ENCODE measurements at regions not wholly inside any gene's neighbourhood (a gene's known extent, or its start where the extent isn't known, plus 50 kb on each side); places are given as distances from the start of the nearest gene placed in this dataset.
A peak's percentile ranks its signal among the peaks of the same experiment; 100 is the strongest.

DNA sequence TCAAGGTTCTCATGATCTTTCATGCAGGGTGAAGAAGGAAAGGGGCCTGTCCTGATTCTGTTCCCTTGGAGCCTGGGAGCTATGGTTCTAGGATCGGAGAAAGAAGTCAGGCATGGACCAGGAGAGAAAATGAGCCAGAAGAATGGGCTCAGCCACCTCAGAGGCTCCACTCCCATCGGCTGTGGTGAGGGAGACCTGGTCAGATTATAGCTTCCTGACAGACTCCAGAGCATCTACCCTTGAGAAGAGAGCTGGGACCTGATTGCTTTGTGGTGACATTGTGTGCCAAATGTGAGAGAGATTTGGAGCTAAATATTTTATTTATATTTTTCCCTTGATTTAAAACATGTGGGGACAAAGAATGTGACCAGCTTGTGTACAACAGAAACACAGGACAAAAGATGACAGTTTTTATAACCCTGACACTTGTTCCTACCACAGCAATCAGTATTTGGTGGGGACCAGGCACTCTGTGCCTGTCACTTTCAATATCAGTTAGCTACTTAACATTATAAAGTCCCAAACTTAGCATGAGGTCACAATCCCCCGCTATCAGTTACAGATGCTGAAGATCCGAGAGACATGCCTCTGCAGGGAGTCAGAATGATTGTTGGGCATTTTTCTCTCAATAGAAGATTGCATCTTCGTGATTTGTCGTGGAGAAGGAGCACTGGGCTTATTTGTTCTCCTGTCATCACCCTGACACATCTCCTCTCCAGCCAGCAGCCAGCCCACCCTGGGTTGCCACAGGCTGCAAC is 228.3 kb upstream of the ADAMTS16 start:
- H3K9me3 ChIP-seq (ENCODE audit: control insufficient read depth, low read length), result no peaks in the 10 kb centered on the region
- no peaks in the 10 kb centered on the region for H3K27me3 ChIP-seq (ENCODE audit: control insufficient read depth in 1 of 2, insufficient read depth in 2 of 2, low read length in 1 of 2)
- ATAC-seq (ENCODE audit: low FRiP score) (peak; percentile 51), DNase-seq (no peak)
- intact Hi-C loops (cut with DNase I), result no loop called here
- WGBS, 2 donors, result 57 to 79% methylated on average over 6 of the region's 6 CpGs
- H3K4me3 ChIP-seq (ENCODE audit: low read length in 2 of 2), result no peak overlapping the region
- H3K36me3 ChIP-seq (ENCODE audit: control insufficient read depth in 1 of 2, insufficient read depth in 2 of 2, low read length in 1 of 2), result no peaks in the 10 kb centered on the region
- no peaks in the 10 kb centered on the region for H3K4me1 ChIP-seq (ENCODE audit: control insufficient read depth in 1 of 2, insufficient read depth in 2 of 2, low read length in 2 of 2)
- no peak overlapping the region for H3K27ac ChIP-seq (ENCODE audit: low read depth in 1 of 2, low read length in 2 of 2)

- intact Hi-C loops (cut with DNase I), result no loop called here
- DNase-seq (no peak), ATAC-seq (ENCODE audit: low FRiP score) (no peak)
- 59 to 70% methylated on average over 5 of the region's 5 CpGs for WGBS, 2 donors
- H3K9me3 ChIP-seq (ENCODE audit: control insufficient read depth, low read length), result no peaks in the 10 kb centered on the region
- H3K27me3 ChIP-seq (ENCODE audit: control insufficient read depth in 1 of 2, insufficient read depth in 2 of 2, low read length in 1 of 2), result no peaks in the 10 kb centered on the region
- H3K36me3 ChIP-seq (ENCODE audit: control insufficient read depth in 1 of 2, insufficient read depth in 2 of 2, low read length in 1 of 2), result no peaks in the 10 kb centered on the region
- H3K27ac ChIP-seq (ENCODE audit: low read depth in 1 of 2, low read length in 2 of 2), result no peak overlapping the region
- H3K4me1 ChIP-seq (ENCODE audit: control insufficient read depth in 1 of 2, insufficient read depth in 2 of 2, low read length in 2 of 2), result no peaks in the 10 kb centered on the region
- H3K4me3 ChIP-seq (ENCODE audit: low read length in 2 of 2), result no peak overlapping the region
These were observed 218.2 kb upstream of the ADAMTS16 start for GRCh38 chr5:4921929-4922328.

DNA sequence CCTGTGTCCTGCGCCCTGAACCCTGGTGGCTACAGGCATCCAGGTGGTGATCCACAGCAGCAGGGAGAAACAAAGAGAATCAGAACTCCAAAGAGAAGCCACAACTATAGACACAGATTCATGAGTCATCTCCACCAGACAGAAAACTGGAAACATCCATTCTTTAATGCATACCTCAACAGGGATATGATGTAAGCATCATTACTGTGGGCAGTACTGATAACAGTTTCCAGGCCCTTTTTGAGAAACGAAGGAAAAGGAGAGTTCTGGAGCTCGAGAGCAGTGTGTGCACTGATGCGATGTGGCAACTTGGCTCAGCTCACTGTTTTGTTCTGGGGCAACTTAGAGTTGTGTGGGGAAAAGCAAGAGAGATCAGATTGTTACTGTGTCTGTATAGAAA is 215.6 kb upstream of the ADAMTS16 start:
- no peaks in the 10 kb centered on the region for H3K4me1 ChIP-seq (ENCODE audit: control insufficient read depth in 1 of 2, insufficient read depth in 2 of 2, low read length in 2 of 2)
- H3K4me3 ChIP-seq (ENCODE audit: low read length in 2 of 2), result no peak overlapping the region
- H3K27ac ChIP-seq (ENCODE audit: low read depth in 1 of 2, low read length in 2 of 2), result no peak overlapping the region
- no peaks in the 10 kb centered on the region for H3K36me3 ChIP-seq (ENCODE audit: control insufficient read depth in 1 of 2, insufficient read depth in 2 of 2, low read length in 1 of 2)
- H3K27me3 ChIP-seq (ENCODE audit: control insufficient read depth in 1 of 2, insufficient read depth in 2 of 2, low read length in 1 of 2), result no peaks in the 10 kb centered on the region
- intact Hi-C loops (cut with DNase I), result no loop called here
- WGBS, 2 donors, result 70 to 77% methylated on average over 4 of the region's 4 CpGs
- peaks cover 1% of the 10 kb centered on the region for H3K9me3 ChIP-seq (ENCODE audit: control insufficient read depth, low read length)
- ATAC-seq (ENCODE audit: low FRiP score), result no peak
- DNase-seq, result no peak

DNA sequence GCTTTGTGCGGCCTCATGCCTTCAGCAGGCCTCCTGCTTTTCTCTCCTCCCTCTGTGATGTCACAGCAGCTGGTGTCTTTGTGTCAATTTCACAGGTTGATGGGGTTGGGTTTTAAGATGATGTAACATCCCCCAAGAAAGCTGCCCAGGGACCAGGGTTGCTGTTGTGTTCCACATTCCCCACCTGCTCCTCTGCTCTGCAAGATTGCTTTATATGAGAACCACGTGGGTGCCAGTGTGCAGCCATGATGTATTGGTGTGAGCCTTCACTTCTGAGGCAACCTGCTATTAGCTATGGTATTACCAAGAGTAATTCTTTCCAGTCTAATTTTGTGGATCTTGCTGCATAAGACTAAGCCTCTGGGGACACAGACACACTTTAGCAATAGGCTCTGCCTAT is 213.0 kb upstream of the ADAMTS16 start:
- ATAC-seq (ENCODE audit: low FRiP score) (no peak), DNase-seq (no peak)
- Histone ChIP-seq H3K4me3 (ENCODE audit: low read length in 2 of 2) (no peak overlapping the region), H3K9me3 (ENCODE audit: control insufficient read depth, low read length) (peaks cover 1% of the 10 kb centered on the region), H3K36me3 (ENCODE audit: control insufficient read depth in 1 of 2, insufficient read depth in 2 of 2, low read length in 1 of 2) (no peaks in the 10 kb centered on the region), H3K4me1 (ENCODE audit: control insufficient read depth in 1 of 2, insufficient read depth in 2 of 2, low read length in 2 of 2) (no peaks in the 10 kb centered on the region), H3K27ac (ENCODE audit: low read depth in 1 of 2, low read length in 2 of 2) (no peak overlapping the region), H3K27me3 (ENCODE audit: control insufficient read depth in 1 of 2, insufficient read depth in 2 of 2, low read length in 1 of 2) (no peaks in the 10 kb centered on the region)
- 63 to 67% methylated on average over 2 of the region's 2 CpGs for WGBS, 2 donors
- intact Hi-C loops (cut with DNase I), result no loop called here

DNA sequence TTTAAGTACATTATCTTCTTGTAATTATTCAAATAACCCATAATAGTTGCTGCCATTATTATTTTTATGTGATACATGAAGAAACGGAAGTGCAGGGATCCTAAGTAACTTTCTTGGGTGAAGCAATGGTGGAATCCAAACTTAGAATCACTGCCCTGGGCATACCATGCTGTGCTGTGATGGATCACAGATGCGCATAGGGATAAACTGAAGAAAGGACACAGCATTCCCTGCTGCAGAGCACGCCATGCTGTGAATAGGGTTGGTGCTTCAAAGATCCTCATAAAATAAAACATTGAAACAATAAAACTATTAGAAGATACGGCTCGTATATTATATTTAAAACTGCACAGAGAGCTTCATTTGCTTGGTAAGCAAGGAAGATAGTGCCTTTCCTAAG is 211.7 kb upstream of the ADAMTS16 start:
- ATAC-seq (ENCODE audit: low FRiP score) (no peak), DNase-seq (no peak)
- H3K36me3 ChIP-seq (ENCODE audit: control insufficient read depth in 1 of 2, insufficient read depth in 2 of 2, low read length in 1 of 2), result no peaks in the 10 kb centered on the region
- 86 to 88% methylated on average over 5 of the region's 5 CpGs for WGBS, 2 donors
- intact Hi-C loops (cut with DNase I), result no loop called here
- no peaks in the 10 kb centered on the region for H3K27me3 ChIP-seq (ENCODE audit: control insufficient read depth in 1 of 2, insufficient read depth in 2 of 2, low read length in 1 of 2)
- no peaks in the 10 kb centered on the region for H3K4me1 ChIP-seq (ENCODE audit: control insufficient read depth in 1 of 2, insufficient read depth in 2 of 2, low read length in 2 of 2)
- no peak overlapping the region for H3K27ac ChIP-seq (ENCODE audit: low read depth in 1 of 2, low read length in 2 of 2)
- H3K9me3 ChIP-seq (ENCODE audit: control insufficient read depth, low read length), result peaks cover 1% of the 10 kb centered on the region
- H3K4me3 ChIP-seq (ENCODE audit: low read length in 2 of 2), result no peak overlapping the region

DNA sequence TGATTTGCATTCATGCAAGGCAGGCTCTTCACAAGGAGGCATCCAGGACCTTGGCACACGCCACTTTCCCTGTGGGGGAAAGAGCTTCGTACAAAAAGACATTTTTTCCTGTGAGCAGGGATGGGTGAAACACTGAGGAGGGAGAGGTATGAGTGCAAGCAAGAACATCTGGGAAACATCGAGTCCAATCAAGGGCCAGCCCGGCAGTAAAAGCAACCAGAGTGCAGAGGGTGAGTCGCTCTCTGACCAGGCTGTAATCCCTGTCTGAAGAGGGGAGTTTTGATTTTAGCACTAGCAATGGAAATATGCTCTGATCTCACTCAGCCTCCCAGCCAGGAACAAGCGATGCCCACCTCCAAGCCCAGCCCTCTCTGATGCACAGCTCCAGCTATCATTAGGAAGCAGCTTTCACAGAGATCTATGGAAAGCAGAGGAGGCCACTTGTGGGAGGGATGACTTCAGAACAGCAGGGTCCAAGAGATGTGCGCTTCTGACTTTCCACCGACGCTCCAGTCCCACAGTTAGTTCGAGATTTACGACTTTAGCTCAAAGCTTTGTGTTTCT is 211.0 kb upstream of the ADAMTS16 start:
- 51 to 61% methylated on average over 11 of the region's 11 CpGs for WGBS, 2 donors
- ATAC-seq (ENCODE audit: low FRiP score) (no peak), DNase-seq (no peak)
- Histone ChIP-seq H3K36me3 (ENCODE audit: control insufficient read depth in 1 of 2, insufficient read depth in 2 of 2, low read length in 1 of 2) (no peaks in the 10 kb centered on the region), H3K27me3 (ENCODE audit: control insufficient read depth in 1 of 2, insufficient read depth in 2 of 2, low read length in 1 of 2) (no peaks in the 10 kb centered on the region), H3K27ac (ENCODE audit: low read depth in 1 of 2, low read length in 2 of 2) (no peak overlapping the region), H3K9me3 (ENCODE audit: control insufficient read depth, low read length) (peaks cover 1% of the 10 kb centered on the region), H3K4me1 (ENCODE audit: control insufficient read depth in 1 of 2, insufficient read depth in 2 of 2, low read length in 2 of 2) (no peaks in the 10 kb centered on the region), H3K4me3 (ENCODE audit: low read length in 2 of 2) (no peak overlapping the region)
- intact Hi-C loops (cut with DNase I), result no loop called here

- ATAC-seq (ENCODE audit: low FRiP score), result no peak
- no peaks in the 10 kb centered on the region for H3K36me3 ChIP-seq (ENCODE audit: control insufficient read depth in 1 of 2, insufficient read depth in 2 of 2, low read length in 1 of 2)
- no peaks in the 10 kb centered on the region for H3K4me1 ChIP-seq (ENCODE audit: control insufficient read depth in 1 of 2, insufficient read depth in 2 of 2, low read length in 2 of 2)
- no peak for DNase-seq
- H3K27me3 ChIP-seq (ENCODE audit: control insufficient read depth in 1 of 2, insufficient read depth in 2 of 2, low read length in 1 of 2), result no peaks in the 10 kb centered on the region
- H3K27ac ChIP-seq (ENCODE audit: low read depth in 1 of 2, low read length in 2 of 2), result no peak overlapping the region
- H3K4me3 ChIP-seq (ENCODE audit: low read length in 2 of 2), result no peak overlapping the region
- intact Hi-C loops (cut with DNase I), result no loop called here
- WGBS, 2 donors, result 78 to 84% methylated on average over 15 of the region's 15 CpGs
- H3K9me3 ChIP-seq (ENCODE audit: control insufficient read depth, low read length), result no peaks in the 10 kb centered on the region
These were observed 200.9 kb upstream of the ADAMTS16 start for GRCh38 chr5:4939042-4939781.

DNA sequence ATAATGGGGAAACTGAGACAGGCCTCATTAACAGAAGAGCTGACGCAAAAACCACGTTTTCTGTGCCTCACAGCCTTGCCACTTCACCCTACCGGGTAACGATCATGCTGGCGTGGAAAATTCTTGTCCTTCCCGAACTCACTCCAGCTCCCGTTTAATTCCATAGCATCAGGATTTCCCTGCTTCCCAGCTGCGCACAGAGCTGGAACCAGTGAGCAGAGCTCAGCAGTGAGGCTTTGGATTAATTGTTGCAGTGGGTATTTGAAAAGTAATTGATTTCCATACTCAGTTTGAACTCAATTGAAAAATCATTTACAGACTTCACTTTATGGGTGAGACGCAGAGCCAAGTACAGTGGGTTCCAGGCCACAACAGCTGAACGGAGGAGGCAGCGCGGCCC is 199.0 kb upstream of the ADAMTS16 start:
- intact Hi-C loops (cut with DNase I), result no loop called here
- ATAC-seq (ENCODE audit: low FRiP score) (no peak), DNase-seq (no peak)
- Histone ChIP-seq H3K27me3 (ENCODE audit: control insufficient read depth in 1 of 2, insufficient read depth in 2 of 2, low read length in 1 of 2) (no peaks in the 10 kb centered on the region), H3K36me3 (ENCODE audit: control insufficient read depth in 1 of 2, insufficient read depth in 2 of 2, low read length in 1 of 2) (no peaks in the 10 kb centered on the region), H3K4me1 (ENCODE audit: control insufficient read depth in 1 of 2, insufficient read depth in 2 of 2, low read length in 2 of 2) (no peaks in the 10 kb centered on the region), H3K4me3 (ENCODE audit: low read length in 2 of 2) (no peak overlapping the region), H3K9me3 (ENCODE audit: control insufficient read depth, low read length) (no peaks in the 10 kb centered on the region), H3K27ac (ENCODE audit: low read depth in 1 of 2, low read length in 2 of 2) (no peak overlapping the region)
- WGBS, 2 donors, result 83 to 86% methylated on average over 12 of the region's 12 CpGs
